Prostate gland (tissue), 2 donors: ENCODE measurements at regions not wholly inside any gene's neighbourhood (a gene's known extent, or its start where the extent isn't known, plus 50 kb on each side); places are given as distances from the start of the nearest gene placed in this dataset.

ENCODE experiments used
- POLR2A ChIP-seq: fragments of 450-650 bp; IDR thresholded peaks from one replicate; pipeline ENCODE4 v1.6.1; 2016; ENCODE audit warnings: antibody characterized with exemption, mild to moderate bottlenecking
- TF ChIP-seq, protein P1 (sequence below), 4 experiments: fragments of 200-600 bp in 2 of 4; fragments of 450-650 bp in 2 of 4; sonication (generic) in 2 of 4; IDR thresholded peaks; 1 replicate in 3 of 4; 2 replicates in 1 of 4; pipeline ENCODE4 v1.5.1; 2016 to 2019; ENCODE audit warnings: antibody characterized with exemption in 4 of 4, mild to moderate bottlenecking in 2 of 4, moderate library complexity in 2 of 4

DNA sequence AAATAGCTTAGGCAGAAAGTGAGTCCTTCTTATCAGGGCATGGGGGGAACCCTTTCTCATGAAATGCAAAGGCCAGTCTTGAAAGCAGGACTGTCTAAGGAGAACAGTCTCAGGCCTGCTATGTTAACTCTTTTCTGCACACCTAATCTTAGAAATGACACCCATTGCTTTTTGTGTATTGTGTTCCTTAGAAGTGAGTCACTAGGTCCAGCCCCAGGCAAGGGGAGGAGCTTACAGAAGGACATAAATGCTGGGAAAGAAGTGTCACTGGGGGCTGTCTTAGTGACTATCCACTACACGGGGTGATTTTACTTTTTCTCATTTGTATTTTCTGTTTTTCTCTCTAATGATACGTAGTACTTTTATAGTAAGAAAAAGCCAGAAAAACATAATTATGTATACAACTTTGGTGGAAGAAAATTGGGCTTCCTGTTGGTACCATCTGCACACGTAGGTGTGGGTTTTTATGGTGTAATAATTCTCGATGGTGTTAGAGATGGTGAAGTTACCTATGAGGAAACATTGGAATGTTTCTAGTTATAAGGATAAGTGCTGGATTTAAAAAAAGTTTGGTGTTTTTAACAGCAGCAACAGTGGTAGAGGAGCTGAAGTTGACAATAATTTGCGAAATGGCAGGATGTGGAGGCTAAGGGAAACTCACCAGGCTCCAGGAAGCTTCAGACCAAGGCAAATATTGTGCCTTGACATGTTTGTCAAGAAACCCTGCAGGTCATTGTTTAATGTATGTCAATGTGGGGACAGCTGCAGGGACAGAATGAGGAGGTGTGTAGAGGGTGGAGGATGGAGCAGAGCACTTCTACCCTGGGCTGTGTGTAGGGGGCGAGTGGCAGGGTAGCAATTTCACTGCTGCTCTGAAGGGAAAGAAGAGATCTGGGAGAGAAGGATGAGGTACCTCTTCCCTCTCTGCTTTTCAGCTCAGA, 214.9 kb downstream of the KTN1 start:
- no peak for TF ChIP-seq POLR2A
- TF ChIP-seq, protein P1, sequence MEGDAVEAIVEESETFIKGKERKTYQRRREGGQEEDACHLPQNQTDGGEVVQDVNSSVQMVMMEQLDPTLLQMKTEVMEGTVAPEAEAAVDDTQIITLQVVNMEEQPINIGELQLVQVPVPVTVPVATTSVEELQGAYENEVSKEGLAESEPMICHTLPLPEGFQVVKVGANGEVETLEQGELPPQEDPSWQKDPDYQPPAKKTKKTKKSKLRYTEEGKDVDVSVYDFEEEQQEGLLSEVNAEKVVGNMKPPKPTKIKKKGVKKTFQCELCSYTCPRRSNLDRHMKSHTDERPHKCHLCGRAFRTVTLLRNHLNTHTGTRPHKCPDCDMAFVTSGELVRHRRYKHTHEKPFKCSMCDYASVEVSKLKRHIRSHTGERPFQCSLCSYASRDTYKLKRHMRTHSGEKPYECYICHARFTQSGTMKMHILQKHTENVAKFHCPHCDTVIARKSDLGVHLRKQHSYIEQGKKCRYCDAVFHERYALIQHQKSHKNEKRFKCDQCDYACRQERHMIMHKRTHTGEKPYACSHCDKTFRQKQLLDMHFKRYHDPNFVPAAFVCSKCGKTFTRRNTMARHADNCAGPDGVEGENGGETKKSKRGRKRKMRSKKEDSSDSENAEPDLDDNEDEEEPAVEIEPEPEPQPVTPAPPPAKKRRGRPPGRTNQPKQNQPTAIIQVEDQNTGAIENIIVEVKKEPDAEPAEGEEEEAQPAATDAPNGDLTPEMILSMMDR (IDR thresholded peaks at IDR 0.05): no peak
